LNCaP clone FGC (cell line): ENCODE measurements at regions not wholly inside any gene's neighbourhood (a gene's known extent, or its start where the extent isn't known, plus 50 kb on each side); places are given as distances from the start of the nearest gene placed in this dataset.

Experiments used
- DNase-seq: peaks from one replicate; pipeline ENCODE4 v3.0.0-alpha.2; 2011; ENCODE audit warnings: low read depth
- H3K4me3 ChIP-seq: 2 replicates; pipeline ENCODE4 v1.5.1; 2011; ENCODE audit warnings: mild to moderate bottlenecking, low read depth, low read length, control low read depth
- TF ChIP-seq, protein P1 (sequence below): IDR thresholded peaks from 2 replicates; pipeline ENCODE4 v1.5.1; 2012; ENCODE audit warnings: mild to moderate bottlenecking; ENCODE audit not compliant: control insufficient read depth, insufficient read depth; ENCODE audit errors: extremely low read depth

DNA sequence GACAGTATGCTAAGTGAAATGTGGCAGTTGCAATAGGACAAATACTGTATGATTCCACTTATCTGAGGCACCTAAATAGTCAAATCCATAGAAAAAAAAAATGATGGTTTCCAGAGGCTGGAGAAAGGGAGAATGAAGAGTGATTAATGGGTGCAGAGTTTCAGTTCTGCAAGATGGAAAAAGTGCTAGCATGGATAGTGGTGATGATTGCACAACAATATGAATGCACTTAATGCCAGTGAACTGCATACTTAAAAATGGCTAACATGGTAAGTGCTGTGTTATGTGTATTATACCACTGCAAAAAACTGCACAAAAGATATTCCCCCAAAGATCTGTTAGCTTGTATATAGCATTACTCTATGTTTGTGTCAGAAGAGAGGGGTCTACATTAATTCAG is 185.4 kb downstream of the INHBB start:
- TF ChIP-seq, protein P1, sequence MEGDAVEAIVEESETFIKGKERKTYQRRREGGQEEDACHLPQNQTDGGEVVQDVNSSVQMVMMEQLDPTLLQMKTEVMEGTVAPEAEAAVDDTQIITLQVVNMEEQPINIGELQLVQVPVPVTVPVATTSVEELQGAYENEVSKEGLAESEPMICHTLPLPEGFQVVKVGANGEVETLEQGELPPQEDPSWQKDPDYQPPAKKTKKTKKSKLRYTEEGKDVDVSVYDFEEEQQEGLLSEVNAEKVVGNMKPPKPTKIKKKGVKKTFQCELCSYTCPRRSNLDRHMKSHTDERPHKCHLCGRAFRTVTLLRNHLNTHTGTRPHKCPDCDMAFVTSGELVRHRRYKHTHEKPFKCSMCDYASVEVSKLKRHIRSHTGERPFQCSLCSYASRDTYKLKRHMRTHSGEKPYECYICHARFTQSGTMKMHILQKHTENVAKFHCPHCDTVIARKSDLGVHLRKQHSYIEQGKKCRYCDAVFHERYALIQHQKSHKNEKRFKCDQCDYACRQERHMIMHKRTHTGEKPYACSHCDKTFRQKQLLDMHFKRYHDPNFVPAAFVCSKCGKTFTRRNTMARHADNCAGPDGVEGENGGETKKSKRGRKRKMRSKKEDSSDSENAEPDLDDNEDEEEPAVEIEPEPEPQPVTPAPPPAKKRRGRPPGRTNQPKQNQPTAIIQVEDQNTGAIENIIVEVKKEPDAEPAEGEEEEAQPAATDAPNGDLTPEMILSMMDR, result no peak
- H3K4me3 ChIP-seq, result no peak overlapping the region
- DNase-seq, result no peak

DNA sequence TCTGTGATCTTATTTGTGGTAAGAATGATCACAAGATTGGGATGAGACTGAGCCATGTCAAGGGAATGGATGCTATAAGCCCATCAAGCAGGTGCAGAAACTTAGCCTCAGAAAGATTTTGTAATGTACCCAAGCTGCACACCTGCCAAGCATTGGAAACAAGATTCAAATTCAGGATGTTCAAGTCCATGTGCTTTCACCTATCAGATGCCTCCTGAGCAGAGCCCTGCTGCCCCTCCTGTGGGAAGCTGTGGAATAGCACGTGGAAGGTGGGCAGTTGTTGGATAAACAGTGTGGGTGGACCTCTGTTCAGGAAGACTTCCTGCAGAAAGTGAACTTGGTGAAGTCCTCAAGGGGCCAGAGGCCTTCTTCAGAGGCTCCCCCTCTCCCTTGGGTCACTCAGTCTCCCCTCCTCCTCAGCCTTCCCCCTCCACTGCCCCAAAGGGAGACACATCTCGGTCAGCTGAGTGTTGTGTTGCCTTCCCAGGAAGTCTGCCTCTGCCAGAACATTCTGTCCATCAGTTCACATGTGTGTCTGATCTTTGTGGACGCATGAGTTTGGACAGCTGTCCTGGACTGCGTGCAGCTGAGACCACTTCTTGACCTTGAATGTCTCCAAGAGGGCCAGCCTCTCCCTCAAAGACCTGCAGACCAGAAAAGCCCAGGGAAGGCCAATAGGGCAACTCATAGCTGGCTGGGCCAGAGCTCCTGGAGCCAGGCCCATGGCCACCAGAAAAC is 186.1 kb downstream of the INHBB start:
- TF ChIP-seq, protein P1, result no peak
- DNase-seq, result no peak
- H3K4me3 ChIP-seq, result no peak overlapping the region

DNA sequence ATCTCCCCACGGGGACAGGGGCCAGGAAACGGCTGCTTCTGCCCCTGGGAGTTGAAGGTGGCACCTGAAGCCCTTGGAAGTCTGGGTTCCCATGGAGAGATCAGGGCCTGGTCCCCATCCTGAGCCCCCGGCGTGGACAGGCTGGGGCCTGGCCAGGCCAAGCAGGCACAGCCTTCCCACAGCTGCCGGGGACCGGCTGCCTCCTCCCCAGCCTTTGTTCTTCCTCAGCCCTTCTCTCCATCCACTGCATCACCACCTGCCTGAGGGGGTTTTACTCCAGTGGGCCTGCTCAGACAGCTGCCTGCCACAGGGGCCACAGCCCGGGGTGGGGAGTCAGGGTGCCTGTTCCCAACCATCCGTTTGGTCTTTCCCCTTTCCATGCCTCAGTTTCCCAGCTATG is 187.7 kb downstream of the INHBB start:
- TF ChIP-seq, protein P1, result no peak
- H3K4me3 ChIP-seq, result no peak overlapping the region
- DNase-seq, result no peak

DNA sequence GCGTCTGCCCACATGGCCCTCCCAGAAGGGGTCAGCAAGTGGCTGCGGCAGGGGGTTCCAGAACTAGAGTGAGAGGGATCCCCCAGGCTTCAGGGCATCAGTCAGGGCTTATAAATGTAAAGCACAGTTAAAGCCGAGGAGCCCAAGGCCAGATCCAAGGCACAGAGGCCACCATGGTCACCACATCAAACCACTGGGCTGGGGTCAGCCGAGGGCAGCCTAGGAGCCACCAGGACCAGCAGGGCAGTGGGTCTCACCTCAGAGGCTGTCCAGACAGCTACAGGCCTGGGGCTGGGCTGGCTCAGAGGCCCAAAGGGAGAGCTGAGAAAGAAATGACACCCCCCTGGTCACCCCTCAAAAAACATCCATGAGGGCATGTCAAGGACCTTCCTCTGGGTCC is 188.5 kb downstream of the INHBB start:
- TF ChIP-seq, protein P1, result no peak
- DNase-seq, result no peak

DNA sequence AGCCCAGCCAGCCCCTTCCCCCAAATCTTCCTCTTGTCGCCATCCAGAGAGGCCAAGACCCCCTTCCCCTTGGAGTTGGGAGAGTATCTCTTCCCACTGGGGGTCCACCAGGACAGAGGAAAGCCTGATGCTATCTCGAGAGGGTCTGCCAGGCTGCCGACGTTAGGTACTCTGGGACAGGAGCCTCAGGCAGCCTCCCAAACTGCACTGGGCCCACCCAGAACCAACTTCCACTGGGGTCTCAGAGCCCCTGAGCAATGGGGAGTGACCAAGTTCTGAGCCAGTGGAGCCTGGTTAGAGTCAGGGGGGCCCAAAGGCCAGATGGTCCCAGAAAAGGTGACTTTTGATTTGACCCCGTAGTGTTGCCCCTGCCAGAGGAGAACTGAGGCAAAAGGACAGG is 189.1 kb downstream of the INHBB start:
- H3K4me3 ChIP-seq, result no peak overlapping the region
- TF ChIP-seq, protein P1, result no peak
- DNase-seq, result no peak

More for the DNA sequence above, 188.5 kb downstream of the INHBB start:
- no peak overlapping the region for H3K4me3 ChIP-seq

DNA sequence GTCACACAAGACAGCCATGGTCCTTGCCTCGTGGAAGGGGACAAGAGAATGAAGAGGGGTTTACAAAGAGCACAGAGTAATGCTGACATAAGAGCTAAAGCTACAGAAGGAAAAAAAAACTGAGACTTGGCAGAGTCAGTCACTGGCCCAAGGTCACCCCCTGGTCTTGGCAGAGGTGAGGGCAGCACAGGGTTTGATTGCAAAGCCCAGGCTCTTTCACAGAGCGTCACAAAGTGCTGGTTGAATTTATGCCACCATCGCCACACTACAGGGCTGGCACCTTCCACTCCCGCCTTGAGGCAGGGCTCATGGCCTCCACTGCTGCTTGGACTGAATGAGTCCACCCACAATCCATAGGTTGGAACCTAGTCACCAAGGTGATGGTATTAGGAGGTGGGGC is 190.2 kb downstream of the INHBB start:
- no peak overlapping the region for H3K4me3 ChIP-seq
- TF ChIP-seq, protein P1, result no peak
- DNase-seq, result no peak

DNA sequence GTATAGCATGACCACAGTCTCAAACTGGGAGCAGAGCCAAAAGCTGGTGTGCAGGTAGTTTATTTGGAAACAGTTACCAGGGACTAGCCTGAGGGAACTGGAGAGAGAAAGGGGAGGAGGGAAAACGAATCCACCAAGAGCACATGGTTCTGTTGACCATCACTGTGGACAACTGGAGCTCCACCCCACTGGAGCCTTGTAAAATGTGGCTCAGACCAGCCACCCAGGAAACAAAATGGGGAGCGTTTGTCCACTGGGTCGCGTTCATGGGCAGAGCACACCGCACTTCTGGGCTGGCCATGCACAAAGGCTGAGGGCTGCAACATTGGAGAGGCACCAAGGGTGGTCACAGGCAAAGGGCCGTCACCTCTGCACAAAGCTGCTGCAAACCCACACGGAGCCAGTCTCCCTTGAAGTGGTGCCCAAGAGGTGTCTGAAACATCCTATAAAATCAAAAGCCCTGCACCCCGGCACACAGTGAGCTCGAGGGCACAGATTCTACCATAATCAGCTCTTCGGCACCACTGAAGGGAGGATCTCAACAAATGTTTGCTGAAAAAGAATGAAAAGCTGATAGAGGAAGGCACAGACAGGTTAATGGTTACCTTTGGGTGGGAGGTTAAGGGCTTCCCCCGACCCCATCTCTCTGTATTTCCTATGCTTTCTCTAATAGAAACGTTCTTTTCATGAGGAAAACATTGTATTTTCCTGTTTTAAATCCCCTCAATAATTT is 192.9 kb downstream of the INHBB start:
- TF ChIP-seq, protein P1, result no peak
- DNase-seq, result peak; percentile 49
- no peak overlapping the region for H3K4me3 ChIP-seq
